HG02970 (cell line): ENCODE measurements at regions not wholly inside any gene's neighbourhood (a gene's known extent, or its start where the extent isn't known, plus 50 kb on each side); places are given as distances from the start of the nearest gene placed in this dataset.
"Not testable (repeated sequence)": the region's sequence is repeated elsewhere in the genome, so short reads cannot be mapped to it uniquely, and the experiment has no call there.

Source experiments
- ATAC-seq: cut with Tn5 transposase; IDR thresholded peaks from one replicate; pipeline ENCODE4 v1.9.1; 2021; ENCODE audit warnings: mild to moderate bottlenecking, moderate library complexity, moderate number of reproducible peaks; ENCODE audit not compliant: unreplicated experiment, low FRiP score

DNA sequence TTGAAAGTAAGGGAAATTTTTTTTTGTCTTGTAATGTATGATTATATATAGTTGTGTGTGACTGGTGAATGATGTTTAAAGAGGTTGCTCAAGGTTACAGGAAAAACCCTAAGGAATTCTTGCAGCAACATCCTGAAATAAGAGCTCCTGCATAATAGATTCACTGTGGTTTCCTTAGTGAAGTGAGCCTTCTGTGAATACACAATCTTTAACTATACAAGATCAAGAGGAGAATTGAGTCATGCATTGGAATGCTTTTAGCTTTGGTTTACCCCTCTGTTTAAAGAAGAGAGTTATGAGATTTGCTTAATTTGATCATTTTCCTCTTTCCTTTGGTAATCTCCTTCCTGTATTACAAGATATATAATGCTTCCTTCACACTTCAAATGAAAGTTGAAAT lies 141.6 kb upstream of the EYA4 start:
- ATAC-seq, result no peak

DNA sequence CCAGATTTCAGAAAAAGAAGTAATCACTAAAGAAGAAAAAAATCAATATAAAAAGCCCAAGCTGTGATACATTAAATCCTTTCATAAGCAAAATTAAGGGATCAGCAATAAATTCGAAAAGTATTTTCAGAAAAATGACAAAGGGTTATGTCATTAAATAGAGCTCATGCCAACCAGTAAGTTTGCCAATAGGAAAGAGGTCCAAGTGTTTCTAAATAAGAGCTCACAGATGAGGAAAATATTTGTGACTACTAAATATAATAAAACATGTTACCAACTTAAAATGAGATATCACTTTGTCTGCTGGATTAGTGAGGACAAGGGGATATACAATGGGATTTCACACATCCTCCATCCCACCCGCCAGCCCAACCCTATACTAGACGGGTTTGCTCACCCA lies 140.3 kb upstream of the EYA4 start:
- no peak for ATAC-seq

DNA sequence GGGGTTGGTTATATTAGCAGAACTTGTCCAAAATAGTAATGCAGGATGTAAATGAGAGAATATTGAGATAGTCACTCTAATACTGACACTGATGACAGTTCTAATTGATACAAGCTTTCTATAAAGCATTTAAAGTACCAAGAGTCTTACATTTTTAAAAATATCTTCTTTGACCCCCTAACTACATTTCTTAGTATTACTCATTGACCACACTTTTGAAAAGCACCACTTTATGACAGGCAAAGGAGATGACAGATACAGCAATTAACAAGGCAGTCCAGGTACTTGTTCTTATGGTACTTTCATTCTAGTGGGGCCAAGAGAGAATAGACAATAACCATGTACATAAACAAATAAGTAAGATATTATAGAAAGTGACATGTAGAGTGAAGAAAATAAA lies 139.4 kb upstream of the EYA4 start:
- ATAC-seq, result no peak

DNA sequence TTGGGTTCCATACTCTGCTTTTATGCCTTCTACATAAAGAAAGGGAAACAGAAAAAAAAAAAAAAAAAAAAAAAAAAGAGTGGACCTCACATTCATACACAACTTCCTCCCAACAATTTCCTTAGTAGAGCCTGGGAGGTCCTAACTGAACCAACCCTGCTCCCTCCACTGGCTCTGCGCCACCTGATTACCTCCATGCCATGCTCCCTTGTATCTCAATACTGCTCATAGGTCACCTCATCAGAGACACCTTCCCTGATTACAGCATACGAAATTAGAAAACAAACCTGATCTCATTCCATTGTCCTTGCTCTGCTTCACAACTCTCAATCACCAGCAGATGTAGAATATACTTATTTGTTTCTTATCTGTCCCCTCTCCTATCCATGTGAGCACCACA lies 134.2 kb upstream of the EYA4 start:
- ATAC-seq, result no peak

DNA sequence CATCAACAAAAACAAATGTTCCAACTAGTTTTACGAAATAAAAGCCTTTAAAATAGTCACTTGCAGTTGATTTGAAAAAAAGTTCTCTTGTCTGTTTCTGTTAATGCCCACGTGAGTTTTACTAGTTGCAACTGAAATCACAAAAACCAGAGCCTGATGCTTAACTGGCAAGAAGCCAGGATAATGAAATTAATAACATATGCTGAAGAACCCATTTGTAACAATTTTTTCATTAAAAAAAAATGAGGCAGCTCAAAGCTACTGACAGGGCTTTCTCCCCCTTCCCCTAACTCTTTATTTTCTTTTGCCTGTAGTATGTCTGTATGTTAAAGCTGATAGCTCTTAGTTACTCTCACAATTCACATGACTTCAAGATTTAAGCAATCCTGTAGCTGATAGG lies 132.7 kb upstream of the EYA4 start:
- ATAC-seq, result no peak

DNA sequence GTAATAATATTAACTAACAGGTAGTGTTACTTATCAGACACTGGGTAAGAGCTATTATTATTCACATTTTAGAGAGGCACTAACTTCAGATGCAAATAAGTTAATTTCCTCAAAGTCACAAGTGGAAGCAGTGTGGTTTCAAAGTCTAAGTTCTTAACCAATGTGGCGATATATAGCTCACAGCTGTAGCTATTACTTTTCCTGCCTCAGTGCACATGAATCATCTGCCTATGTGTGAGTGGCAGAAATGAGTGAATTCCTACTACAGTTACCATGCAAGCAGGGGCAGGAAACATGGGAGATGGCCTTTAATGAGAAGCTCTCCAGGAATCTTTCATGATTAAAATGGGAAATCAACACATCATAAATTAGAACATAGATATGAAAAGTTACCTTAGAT lies 126.2 kb upstream of the EYA4 start:
- ATAC-seq, result no peak

DNA sequence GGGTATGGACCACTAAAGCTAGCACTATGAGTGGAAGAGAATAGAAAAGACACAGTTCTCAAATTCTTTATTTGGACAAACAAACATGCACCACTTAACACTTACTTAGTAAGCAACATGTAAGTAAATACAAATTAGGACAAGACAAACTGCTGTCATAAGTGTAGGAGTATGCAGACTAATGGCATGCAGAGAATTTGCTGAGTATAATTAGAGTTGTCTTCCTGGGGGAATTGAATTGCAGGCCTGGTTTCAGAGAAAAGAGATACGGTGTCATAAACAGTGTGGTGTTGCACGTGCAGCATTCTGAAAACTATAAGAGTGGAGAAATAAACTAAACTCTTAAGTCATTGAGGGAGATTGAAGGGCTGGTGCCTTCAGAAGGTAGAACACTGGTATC lies 125.2 kb upstream of the EYA4 start:
- no peak for ATAC-seq

DNA sequence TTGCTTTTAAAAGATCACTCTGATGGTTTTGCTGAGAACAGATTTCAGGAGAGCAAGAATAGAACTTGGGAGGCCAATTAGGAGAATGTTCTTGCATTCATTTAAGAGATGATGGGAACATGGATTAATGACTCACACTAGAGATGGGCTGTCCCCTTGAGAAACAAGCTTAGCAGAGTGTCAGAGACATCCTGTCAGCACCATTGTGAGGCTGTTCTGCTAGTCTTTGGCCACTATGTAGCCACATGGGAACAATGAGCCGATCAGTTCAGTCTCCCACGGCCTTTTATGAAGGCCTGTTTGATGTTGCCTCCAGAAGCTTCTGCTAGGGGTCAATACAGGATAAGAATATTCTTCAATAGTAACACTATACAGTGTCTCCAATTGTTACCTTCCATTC lies 113.0 kb upstream of the EYA4 start:
- ATAC-seq, result no peak

DNA sequence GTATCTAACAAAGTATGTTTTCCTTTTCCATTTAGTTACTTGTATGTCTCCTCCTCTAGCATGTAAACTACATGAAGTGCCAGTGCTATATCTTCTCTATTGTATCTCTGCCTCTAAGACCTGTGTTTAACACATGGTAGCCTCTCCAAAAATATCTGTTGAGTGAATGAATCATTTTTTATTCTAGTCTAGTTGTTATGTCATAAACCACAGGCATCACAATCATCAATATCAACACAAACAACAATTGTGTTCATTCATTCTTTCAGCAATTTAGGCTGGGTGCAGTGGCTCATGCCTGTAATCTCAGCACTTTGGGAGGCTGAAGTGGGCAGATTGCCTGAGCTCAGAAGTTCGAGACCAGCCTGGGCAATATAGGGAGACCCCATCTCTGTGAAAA lies 111.6 kb upstream of the EYA4 start:
- ATAC-seq, result no peak

DNA sequence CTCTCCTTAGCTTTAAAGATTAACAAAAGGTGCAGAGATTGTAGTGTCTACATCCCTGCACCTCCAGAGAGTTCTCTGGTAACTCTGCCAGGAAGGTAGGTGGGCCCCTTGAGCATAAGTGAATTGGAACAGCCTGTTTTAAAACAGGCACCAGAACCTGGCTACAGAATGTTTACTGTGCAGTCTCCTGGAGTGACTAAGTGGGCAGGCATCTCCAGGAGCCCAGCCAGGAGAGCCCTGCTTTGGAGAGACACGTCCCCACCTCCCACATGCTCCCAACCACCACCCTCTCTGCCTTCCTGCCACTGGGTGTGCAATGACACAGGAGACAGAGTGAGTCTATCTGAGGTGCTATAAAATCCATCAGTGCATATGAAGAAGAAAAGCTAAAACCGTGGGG lies 110.3 kb upstream of the EYA4 start:
- no peak for ATAC-seq

DNA sequence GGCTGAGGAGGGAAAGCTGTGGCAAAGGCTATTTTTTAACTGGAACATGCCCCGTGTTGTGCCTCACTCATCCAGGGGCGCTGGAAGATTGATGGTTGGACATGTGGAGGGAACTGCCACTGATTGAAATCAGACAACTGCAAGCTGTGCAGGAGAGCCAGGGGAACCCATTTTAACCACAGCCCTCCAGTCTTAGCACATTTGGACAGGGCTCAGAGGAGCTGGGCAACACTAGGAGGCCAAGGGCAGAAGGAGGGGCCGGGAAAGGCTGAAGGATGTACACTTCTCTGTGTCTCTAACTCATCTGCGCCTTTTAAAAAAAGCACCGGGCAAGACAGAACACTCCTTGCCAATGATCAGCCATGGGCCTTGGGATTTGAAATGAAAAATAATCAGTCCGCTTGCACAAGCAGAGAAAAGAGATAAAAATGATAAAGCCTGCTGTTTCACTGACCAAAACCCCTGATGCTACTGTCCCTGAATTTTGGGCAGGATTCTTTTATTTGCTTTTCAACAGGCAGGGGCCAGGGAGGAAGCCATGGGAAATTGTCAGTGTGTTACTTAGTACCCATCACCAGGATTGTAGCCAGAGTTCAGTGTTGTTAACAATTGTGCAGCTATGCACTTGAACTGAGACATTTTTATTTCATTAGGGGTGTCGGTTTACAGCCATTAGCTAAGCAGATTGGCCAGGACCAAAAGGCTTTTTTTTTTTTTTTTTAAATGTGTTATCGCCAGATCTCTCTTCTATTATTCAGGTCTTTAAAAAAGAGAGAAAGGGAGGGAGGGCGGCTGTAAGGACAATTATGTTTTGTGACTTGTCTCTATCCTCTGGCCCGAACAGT lies 109.3 kb upstream of the EYA4 start:
- no peak for ATAC-seq

DNA sequence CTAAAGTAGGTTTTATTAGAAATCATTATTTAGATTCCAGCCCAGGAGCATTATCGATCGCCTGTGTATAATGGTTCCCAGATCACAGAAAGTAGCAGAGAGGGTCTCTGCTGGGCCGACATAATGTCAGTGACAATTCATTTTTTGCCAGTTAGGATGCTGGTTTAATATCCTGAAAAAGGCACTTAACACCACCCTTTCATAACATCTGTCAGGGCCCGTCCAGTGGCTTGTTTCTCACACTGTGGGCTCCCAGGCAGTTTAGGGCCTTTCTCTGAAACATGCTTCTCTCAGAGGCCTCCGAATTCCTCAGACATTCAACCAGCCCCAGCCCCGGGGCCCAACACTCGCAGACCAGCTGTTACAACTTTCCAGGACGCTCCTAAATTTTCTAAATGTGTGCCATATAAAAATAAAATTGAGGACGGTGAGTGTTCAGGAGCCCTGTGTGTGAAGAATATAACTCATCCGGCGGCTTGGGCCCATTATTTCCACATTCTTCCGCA lies 108.6 kb upstream of the EYA4 start:
- no peak for ATAC-seq

DNA sequence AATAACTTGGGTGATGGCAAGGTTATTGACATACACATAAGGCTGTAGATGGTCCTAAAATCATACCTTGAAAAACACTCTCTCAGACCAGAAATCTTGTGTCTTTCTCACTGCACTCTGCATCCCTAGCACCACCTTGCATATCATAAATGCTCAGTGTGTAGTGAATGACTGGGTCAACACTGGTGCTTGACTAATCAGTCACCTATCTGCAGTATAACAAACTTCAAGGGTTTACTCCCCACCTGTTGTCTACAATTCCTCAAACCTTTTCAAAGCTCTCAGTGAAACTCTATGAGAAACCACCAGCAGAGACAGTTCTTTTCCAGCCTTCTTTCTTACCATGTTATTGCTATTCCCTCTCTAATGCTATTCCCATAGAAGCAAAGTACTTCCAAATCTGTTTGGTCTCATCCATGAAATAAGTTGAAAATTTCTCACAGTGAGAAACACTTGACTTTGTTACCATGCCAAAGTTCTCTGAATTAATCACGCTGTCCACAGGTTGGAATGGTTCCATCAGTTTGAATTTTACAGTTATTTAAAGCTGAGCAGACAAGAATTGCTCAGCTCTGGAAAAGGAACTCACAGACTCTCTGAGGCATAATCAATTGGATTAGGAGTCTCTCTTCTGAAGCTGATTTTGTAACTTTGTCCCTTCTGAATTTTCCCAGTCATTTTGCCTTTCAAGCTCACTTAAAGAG lies 104.8 kb upstream of the EYA4 start:
- no peak for ATAC-seq

DNA sequence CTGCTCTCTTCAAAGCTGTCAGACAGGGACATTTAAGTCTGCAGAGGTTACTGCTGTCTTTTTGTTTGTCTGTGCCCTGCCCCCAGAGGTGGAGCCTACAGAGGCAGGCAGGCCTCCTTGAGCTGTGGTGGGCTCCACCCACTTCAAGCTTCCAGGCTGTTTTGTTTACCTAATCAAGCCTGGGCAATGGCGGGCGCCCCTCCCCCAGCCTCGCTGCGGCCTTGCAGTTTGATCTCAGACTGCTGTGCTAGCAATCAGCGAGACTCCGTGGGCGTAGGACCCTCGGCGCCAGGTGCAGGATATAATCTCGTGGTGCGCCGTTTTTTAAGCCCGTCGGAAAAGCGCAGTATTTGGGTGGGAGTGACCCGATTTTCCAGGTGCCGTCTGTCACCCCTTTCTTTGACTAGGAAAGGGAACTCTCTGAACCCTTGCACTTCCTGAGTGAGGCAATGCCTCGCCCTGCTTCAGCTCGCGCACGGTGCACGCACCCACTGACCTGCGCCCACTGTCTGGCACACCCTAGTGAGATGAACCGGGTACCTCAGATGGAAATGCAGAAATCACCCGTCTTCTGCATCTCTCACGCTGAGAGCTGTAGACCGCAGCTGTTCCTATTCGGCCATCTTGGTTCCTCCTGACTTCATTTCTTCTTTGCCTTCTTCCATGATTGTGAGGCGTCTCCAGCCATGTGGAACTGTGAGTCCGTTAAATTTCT lies 93.5 kb upstream of the EYA4 start:
- ATAC-seq, result not testable (repeated sequence)

DNA sequence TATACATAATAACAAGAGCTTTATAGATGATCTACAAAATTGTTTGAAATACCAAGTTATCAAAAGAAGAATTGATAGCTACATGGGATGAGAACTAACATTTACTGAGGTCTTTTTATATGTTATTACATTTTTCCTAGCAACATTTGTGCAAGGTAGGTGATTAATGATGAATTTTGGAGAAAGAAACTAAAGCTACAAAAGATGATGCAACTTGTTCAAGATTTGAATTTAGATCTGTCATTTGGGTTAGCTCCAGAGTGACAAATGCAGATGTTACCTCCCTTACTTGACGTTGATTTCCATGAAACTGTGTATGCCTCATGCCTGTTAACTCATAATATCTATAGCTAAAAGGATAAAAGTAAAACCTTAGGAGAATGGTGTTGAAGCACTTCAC lies 84.5 kb upstream of the EYA4 start:
- no peak for ATAC-seq

DNA sequence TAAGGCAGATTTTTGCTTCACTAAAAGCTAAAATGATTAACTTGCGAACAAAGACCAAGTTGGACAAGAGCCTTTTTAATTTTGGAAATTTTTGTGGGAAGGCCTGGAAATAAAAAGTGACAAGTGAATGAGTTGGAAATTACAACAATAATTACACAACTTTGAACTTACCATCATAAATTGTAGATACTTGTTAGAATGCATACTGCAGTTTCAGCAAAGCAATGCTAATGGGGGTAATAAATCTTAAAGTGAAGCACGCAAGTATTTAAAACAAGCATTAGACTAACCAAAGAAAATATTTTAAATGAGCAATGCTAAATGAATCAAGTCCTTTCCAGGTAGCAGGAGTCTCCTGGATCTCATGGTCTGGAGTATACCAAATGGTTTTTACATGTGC lies 83.2 kb upstream of the EYA4 start:
- ATAC-seq, result no peak

DNA sequence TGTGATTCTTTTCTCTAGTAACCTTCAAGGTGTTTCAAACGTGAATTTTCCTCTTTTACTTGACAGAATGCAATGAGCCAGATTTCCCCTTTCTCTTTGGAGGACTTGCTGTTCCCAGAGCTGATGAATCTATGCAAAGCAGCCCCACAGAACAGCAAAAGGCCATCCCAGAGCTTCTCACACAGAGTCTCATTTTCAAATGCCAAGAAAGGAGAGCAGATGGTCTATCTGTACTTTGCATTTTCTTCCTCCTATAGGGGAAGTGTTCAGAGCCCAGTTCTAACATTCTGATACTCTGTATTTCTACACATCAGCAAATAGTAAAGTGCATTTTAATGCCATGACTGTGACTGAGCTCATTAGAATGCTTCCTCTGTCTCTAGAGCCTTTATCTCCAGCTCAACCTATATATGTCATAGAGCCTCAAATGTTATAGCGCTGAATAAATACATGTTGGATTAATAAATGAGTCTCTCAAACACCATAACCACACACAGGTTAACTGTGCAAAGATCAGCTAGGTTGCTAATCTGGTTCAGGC lies 81.8 kb upstream of the EYA4 start:
- ATAC-seq, result no peak

DNA sequence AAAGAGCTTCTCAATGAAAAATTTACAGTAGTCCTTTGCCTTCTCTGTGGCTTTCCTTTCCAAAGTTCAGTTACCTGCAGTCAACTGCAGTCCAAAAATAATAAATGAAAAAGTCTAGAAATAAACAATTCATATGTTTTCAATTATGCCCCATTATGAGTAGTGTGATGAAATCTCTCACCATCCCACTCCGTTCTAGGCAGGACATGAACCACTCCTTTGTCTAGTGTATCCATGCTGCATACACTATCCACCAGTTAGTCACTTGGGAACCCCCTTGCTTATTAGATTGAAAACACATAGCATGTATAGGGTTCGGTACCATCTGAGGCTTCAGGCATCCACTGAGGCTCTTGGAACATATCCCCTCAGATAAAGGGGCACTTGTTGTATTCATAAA lies 80.6 kb upstream of the EYA4 start:
- no peak for ATAC-seq

DNA sequence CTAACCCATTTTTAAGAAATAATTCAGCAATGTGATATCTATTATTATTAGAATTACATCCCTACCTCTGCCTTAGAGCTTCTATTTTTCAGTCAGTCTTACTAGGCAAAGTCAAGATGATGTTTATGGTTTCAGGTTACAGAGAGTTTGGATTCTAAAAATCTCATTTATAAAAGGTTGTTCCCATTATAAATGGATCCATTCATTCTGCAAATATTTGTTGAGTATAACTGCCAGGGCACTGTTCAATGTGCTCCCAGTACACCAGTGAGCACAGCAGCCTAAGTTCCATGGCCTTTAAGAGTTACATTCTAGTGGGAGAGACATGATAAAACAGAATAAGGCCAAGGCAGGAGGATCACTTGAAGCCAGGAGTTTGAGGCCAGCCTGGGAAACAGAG lies 75.9 kb upstream of the EYA4 start:
- ATAC-seq, result no peak

DNA sequence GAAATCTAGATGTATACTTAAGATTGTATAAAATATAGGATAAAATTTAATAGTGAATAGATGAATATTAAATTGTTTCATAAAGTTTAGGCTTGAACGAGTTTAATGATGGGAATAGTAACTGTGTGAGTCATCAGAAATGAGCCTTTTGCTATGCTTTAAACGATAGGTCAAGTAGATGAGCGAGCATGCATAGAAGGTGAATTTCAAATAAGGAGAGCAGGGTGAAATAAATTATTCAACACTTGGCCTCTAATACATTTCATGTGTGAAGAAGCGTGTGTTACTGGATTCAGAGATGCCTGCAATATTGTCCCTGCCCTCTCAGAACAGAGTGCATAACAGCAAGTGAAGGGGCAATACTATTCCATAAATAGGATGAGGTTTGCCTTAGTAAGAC lies 74.4 kb upstream of the EYA4 start:
- no peak for ATAC-seq

DNA sequence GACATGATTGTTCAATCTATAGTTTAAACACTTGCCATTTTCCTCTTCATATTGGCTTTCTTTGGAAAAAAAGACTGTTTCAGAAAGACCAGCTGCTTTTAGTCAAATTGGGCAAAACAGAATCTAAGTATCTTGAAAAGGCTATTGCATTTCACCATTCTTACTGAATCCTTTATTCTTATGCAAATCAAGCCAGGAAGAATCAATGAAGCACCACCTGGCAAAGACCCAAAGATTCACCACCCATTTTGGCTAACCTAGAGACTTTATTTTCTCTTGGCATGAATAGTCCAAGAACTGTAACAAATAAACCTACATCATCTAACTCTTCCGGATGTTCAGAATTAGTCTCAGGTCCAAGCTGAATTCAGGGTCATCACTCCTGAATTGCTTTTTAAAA lies 71.3 kb upstream of the EYA4 start:
- no peak for ATAC-seq
